ENCODE measurements at regions not wholly inside any gene's neighbourhood (a gene's known extent, or its start where the extent isn't known, plus 50 kb on each side); places are given as distances from the start of the nearest gene placed in this dataset.

- TF ChIP-seq CTCF (conservative IDR thresholded peaks at IDR 0.05; ENCODE audit: low read depth, low read length) = no peak
- no peak for TF ChIP-seq EZH2 (IDR thresholded peaks at IDR 0.05; ENCODE audit: borderline replicate concordance, low read depth, low read length, poor library complexity, severe bottlenecking)
Observed at GRCh38 chr13:87894059-87894458, 222.9 kb downstream of the SLITRK5 start.

Measured in A673 (cell line).